NOMO-1 treated with DMSO at 0.1 percent for 48 hours (cell line): ENCODE measurements at regions not wholly inside any gene's neighbourhood (a gene's known extent, or its start where the extent isn't known, plus 50 kb on each side); places are given as distances from the start of the nearest gene placed in this dataset.

ENCODE experiments used
- DNase-seq: peaks from one replicate; lab custom pipeline; 2025; ENCODE audit not compliant: unreplicated experiment; lab: John Stamatoyannopoulos, UW

- DNase-seq: no peak
Measured at GRCh38 chr7:20932785-20933527, 146.3 kb upstream of the SP8 start.

GRCh38 chr7:20945451-20945850 is 158.8 kb upstream of the SP8 start:
- DNase-seq: no peak

DNA sequence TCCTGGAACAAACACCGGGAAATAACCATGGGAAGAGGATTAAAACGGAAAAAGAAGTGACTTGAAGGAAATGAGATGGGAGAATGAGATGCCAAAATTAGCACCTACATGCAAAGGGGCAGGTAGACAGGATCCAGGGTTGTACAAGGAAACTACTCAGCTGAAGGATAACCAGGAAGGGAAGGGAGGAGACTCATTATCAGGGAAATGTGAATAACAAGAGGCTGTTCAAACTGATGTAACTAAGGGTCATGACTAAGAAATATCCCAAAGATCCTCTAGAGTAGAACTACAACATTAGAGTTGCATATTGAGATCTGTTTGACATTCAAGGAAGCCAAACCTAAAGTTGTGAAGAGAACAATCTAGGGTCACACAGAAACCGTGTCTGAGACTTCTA is 166.2 kb upstream of the SP8 start:
- DNase-seq: no peak

DNA sequence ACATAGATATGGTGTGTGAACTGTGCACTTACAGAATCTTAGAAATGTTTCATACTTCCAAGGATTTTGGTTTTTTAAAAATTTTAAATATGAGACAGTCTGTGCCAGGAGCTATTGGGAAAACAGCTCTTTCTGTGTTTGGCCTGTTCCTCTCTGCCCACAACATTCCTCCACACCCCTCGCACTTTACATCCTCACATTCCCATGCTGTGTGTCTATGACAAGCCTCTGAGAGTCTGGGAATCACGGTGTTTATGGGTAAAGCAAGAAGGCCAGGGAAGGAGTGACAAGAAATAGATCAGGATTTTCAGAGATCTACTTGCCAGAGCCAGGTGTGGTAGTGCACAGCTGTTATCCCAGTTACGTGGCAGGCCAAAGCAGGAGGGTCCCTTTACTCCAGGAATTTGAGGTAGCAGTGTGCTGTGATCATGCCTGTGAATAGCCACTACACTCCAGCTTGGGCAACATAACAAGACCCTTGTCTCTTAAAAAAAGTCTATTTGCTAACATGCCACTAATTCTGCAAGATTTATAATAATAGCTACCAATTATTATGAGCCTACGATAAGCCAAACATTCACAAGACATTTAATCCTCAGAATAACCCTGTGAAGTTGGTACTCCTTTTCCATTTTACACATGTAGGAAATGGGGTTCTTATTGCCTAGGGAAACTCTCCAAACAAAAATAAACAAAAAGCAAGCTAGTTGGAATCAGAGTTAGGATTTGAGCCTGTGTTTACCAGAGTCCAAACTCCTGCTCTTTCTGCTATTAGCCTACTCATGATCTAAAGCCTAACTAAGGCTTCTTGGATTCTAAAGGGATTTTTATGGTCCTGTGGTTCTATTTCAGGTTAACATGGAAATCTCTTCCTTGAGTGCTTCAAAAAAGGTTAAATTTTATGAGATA is 168.3 kb upstream of the SP8 start:
- no peak for DNase-seq

DNA sequence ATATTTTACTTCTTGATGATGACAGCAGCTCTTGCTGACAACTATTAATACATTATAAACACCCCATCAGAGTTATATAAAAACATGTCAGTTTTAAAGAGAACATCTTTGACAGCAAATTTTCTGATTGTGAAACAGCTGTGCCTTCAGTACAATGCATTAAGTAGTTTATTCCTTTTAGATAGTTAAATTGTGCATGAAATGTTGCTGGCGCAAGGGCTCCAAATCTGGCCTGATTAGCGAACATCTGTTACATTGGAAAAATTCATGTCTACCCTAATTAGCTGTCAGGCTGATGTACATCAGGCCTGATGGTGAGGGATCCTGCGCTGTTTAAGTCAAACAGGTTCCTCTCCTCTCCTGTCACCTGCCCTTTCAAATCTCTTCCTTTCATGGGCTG is 171.9 kb upstream of the SP8 start:
- DNase-seq: no peak

- no peak for DNase-seq
Measured at GRCh38 chr7:20959281-20959680, 172.6 kb upstream of the SP8 start.

DNA sequence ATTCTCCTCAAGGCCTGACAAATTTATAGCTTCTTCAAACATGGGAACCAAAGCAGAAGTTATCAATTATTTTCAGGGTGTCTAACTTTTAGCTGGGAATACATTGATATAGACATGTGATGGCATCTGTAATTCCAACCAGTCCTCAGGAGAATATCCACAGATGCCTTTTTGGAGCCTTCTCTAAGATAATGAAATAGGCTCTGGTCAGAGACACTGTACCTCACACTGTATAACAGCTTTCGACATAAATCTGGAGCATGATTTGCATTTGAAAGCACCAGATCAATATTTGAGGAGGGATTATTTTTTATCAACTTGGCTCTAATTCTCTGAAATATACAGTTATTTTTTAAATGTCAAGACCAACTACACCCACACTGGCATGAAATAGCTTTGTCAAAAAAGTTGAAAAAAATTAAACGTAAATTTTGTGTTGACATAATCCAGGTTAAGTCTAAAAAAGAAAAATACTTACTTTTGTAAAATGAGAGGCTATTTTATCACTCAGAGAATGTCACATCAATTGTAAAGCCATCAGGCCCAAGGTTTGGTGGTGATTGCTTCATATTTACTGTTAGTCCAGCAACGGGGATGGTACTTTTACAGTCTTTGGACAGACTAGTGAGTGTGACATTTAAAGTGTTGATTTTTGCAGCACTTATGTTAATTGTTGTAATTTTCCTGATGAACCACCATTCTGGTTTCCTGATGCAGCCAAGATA is 177.0 kb upstream of the SP8 start:
- no peak for DNase-seq

GRCh38 chr7:20964281-20964918 is 177.7 kb upstream of the SP8 start:
- DNase-seq: peak; percentile 50

- DNase-seq: no peak
Measured at GRCh38 chr7:20971219-20971618, 184.5 kb upstream of the SP8 start.

GRCh38 chr7:20980232-20980631 is 193.5 kb upstream of the SP8 start:
- DNase-seq: no peak

- no peak for DNase-seq
Measured at GRCh38 chr7:20980668-20981264, 194.1 kb upstream of the SP8 start.

GRCh38 chr7:20988340-20988739 is 201.7 kb upstream of the SP8 start:
- no peak for DNase-seq

DNA sequence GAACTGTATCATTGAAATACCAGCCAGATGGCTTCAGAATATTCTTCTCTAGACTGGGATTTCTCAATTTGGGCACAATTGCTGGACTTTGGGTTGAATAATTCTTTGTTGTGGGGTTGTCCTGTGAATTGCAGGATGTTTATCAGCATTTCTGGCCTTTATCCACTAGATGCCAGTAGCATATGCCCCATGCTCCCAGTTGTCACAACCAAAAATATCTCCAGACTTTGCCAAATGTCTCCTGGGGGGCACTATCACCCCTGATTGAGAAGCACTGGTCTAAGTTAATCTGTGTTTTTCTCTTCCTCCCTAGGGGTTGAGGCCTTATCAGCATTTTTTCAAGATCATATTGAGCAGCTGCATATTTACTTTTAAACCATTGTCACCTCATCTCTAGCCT is 204.9 kb upstream of the SP8 start:
- no peak for DNase-seq

- no peak for DNase-seq
Measured at GRCh38 chr7:20993693-20994092, 207.0 kb upstream of the SP8 start.

DNA sequence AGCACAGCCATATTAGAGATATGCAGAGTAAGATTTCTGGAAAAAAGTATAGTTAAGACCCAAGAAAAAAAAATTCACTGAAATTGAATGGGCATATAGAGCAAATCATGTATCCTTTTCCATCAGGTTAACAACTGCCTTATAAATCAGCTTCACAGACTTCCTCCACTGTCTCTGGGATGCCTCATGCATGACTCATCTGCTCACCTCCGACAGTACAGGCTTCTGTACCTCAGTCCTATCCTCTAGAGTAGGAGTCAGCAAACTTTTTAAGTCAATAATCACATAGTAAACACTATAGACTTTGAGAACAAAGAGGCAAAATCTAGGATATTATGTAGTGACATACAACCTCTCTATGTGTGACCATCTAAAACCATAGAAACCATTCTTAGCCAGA is 211.6 kb upstream of the SP8 start:
- no peak for DNase-seq

- DNase-seq: no peak
Measured at GRCh38 chr7:21011153-21011552, 224.5 kb upstream of the SP8 start.

DNA sequence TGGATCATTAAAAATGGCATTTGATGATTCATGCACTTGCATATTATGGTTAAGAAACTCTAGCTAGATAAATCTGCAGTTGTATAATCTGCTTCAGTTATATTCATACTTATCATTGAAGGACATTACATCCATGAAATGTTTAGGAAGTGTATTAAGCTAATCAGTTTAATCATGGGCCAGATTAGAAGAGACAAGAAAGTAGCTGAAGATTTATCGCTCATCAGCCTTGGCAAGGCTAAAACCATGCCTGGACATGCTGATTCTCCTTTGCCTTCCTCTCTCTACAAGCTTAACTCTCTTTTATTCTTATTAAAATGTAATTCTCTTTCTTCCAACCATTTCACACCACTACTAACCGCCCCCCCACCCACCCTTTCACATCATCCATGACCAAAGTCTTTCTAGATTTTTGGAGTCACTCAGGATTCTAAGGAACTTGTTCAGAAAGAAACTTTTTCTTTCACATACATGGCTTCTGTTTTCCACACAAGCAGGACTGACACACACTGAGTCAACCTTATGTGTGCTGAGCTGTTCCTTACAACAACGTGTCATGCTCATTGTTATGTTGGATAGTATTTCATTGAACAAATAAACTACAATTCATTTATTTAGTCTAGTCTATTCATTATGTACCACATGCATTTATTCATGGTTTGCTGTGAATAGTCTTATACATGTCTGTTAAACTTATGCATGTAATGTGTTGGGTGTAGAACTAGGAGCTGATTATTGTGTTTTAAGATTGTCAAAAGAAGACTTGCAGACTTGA is 227.3 kb upstream of the SP8 start:
- DNase-seq: no peak

GRCh38 chr7:21020667-21021066 is 234.0 kb upstream of the SP8 start:
- no peak for DNase-seq

GRCh38 chr7:21023841-21024484 is 237.3 kb upstream of the SP8 start:
- no peak for DNase-seq

DNA sequence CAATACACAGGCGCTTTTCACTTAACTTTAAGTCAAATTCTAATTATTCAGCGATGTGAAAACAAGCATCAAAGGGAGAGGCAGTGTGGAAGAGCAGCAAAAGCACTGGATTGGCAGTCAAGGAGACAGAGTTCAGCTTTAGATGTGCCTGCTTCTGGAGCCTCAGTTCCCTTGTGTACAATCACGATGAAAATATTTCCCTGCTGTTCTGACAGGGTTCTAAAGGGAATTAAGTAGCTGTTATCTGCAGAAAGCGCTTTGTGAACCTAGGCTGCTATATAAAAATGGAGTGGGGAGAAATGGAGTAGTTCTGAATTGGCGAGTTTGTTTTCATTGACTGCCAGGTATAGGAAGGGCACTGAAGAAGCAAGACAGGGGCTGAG is 237.8 kb upstream of the SP8 start:
- DNase-seq: no peak
